ENCODE measurements at regions not wholly inside any gene's neighbourhood (a gene's known extent, or its start where the extent isn't known, plus 50 kb on each side); places are given as distances from the start of the nearest gene placed in this dataset.
"Not testable (repeated sequence)": the region's sequence is repeated elsewhere in the genome, so short reads cannot be mapped to it uniquely, and the experiment has no call there.

DNA sequence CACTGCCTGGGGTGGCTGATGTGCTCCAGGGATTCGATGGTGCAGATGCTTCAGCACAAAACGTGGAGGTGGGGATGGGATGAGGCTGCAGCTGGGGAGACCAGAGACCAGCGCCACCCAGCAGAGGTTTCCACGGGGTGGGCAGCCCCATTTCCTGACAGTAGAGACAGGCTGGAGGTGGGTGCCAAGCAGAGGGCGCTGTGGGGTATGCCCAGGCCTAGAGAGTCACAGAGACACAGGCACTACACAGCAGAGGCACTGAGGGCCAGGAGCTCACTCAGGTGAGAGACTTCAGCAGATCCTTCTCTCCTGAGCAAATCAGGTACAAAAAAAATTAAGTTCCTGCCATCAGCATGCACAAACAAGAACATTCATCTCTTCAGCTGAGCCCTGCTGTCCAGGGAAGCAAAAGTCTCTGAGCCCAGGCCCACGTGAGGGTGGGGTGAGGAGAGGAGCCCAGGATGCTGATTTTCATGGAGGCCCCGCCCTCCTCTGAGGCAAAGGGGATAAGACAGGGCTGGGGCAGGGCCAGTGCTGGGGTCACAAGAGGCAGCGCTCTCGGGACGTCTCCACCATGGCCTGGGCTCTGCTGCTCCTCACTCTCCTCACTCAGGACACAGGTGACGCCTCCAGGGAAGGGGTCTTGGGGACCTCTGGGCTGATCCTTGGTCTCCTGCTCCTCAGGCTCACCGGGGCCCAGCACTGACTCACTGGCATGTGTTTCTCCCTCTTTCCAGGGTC, 53.1 kb downstream of the GGTLC2 start:
- H3K9me3 ChIP-seq = no peaks in the 10 kb centered on the region
- intact Hi-C loops (cut with DNase I; ENCODE audit: low total_unique reads) = no loop called here
- peaks cover 0 to 6% of the 10 kb centered on the region in 2 donors for H3K27me3 ChIP-seq
- H3K4me1 ChIP-seq = no peaks in the 10 kb centered on the region
- no peak overlapping the region for H3K27ac ChIP-seq
- no peak for TF ChIP-seq CTCF (IDR thresholded peaks at IDR 0.05)
- H3K4me3 ChIP-seq = no peak overlapping the region
- no peaks in the 10 kb centered on the region for H3K36me3 ChIP-seq
- peak in 1 of 2 donors; percentile 38 for DNase-seq

DNA sequence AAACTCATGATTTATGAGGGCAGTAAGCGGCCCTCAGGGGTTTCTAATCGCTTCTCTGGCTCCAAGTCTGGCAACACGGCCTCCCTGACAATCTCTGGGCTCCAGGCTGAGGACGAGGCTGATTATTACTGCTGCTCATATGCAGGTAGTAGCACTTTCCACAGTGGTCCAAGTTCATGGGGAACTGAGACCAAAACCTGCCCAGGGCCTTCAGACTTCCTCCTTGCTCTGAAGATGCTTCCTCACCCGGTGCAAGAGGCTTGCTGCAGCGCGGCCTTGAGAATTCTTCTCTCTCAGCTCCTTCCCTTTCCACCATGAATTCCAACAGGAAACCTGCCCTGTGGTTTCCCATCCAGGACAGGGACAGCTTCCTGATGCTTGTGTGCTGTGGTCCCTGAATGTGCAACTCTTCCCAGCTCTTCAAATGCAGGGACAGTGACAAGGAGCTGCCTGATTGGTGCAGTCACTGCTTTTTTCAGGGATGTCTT, 53.9 kb downstream of the GGTLC2 start:
- H3K9me3 ChIP-seq = no peaks in the 10 kb centered on the region
- DNase-seq = peak in 1 of 2 donors; percentile 38
- no peaks in the 10 kb centered on the region for H3K36me3 ChIP-seq
- no peak overlapping the region for H3K27ac ChIP-seq
- intact Hi-C loops (cut with DNase I; ENCODE audit: low total_unique reads) = no loop called here
- H3K4me3 ChIP-seq = no peak overlapping the region
- no peak for TF ChIP-seq CTCF (IDR thresholded peaks at IDR 0.05)
- peaks cover 0 to 10% of the 10 kb centered on the region in 2 donors for H3K27me3 ChIP-seq
- H3K4me1 ChIP-seq = no peaks in the 10 kb centered on the region

DNA sequence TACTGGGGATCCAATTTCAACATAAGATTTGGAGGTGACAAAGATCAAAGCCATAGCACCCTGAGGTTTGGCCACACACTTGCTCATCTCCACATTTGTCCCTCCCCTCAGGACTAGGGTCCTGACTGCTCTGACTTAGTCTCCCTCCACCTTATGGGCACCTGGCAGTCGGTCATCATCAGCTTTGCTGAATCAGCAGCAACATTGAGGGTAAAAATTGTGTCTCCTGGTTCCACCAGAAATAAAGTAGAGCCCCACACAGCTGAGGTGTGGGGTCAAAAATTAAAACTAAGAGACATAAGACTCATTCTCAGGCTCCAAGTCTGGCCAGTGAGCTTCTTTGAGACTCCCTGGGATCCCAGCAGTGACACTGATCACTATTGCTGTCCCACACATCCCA, 56.2 kb downstream of the GGTLC2 start:
- intact Hi-C loops (cut with DNase I; ENCODE audit: low total_unique reads) = no loop called here
- H3K4me1 ChIP-seq = no peaks in the 10 kb centered on the region
- H3K9me3 ChIP-seq = no peaks in the 10 kb centered on the region
- peaks cover 0 to 10% of the 10 kb centered on the region in 2 donors for H3K27me3 ChIP-seq
- H3K27ac ChIP-seq = no peak overlapping the region
- TF ChIP-seq CTCF (IDR thresholded peaks at IDR 0.05) = no peak
- H3K4me3 ChIP-seq = no peak overlapping the region
- no peak for DNase-seq
- no peaks in the 10 kb centered on the region for H3K36me3 ChIP-seq

- H3K4me3 ChIP-seq; H3K4me1 ChIP-seq; H3K27ac ChIP-seq; intact Hi-C loops (cut with DNase I; ENCODE audit: low total_unique reads); H3K36me3 ChIP-seq; H3K9me3 ChIP-seq: not testable (repeated sequence)
- DNase-seq = peak in 1 of 2 donors; percentile 35
- peaks cover 0 to 10% of the 10 kb centered on the region in 2 donors for H3K27me3 ChIP-seq
Observed at GRCh38 chr22:22701557-22701956, 57.1 kb downstream of the GGTLC2 start.

DNA sequence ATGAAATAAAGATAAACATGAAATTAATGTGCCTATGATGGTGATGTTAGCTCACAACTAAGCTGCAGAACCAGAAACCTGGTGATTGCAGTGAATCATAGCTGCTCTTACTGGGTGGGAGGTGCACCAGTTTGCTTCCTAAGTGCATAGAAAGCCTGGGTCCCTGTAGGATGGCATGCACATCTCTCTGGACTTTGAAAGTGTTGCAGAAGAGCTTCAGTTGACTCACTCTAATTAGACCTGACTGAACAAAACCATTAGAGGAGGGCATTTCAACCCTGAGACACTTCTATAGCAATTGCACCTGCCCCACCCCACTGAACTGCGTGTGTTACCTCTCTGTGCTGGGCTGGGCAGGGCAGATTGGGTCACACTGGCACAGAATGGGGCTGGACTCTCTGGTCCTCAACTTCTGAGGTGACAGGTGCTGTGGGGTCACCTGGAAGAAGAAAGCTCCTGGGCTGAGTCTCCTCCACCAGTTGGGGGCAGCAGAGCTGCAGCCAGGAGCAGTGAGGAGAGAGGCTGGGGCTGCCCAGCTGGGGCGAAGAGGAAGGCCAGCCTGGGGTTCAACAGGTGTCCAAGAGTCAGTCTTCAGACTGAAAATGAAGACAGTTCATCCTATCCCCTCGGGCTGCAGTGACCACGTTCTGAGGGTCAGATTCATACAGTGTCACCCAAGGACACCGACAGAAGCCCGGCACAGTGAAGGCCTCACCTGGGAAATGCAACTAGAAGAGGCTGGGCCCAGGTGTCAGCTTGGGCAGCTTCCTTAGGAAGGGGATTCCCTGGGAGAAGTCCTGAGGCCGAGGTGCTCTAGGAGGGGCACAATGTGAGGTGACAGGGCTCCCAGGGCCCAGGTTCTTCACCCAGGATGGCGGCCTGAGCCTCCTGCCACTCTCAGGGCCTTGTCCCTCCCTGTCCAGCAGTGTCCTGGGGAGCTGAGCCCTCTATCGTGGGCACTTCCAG, 58.1 kb downstream of the GGTLC2 start:
- H3K4me1 ChIP-seq = no peaks in the 10 kb centered on the region
- H3K9me3 ChIP-seq = no peaks in the 10 kb centered on the region
- peaks cover 0 to 10% of the 10 kb centered on the region in 2 donors for H3K27me3 ChIP-seq
- H3K27ac ChIP-seq = no peak overlapping the region
- no peaks in the 10 kb centered on the region for H3K36me3 ChIP-seq
- no peak for TF ChIP-seq CTCF (IDR thresholded peaks at IDR 0.05)
- intact Hi-C loops (cut with DNase I; ENCODE audit: low total_unique reads) = no loop called here
- no peak overlapping the region for H3K4me3 ChIP-seq
- DNase-seq = peak in 1 of 2 donors; percentile 25

GRCh38 chr22:22703203-22703570, 58.8 kb downstream of the GGTLC2 start:
- peak in 1 of 2 donors; percentile 48 for DNase-seq
- H3K9me3 ChIP-seq = no peaks in the 10 kb centered on the region
- H3K27me3 ChIP-seq = peaks cover 0 to 10% of the 10 kb centered on the region in 2 donors
- no peaks in the 10 kb centered on the region for H3K36me3 ChIP-seq
- intact Hi-C loops (cut with DNase I; ENCODE audit: low total_unique reads) = no loop called here
- no peaks in the 10 kb centered on the region for H3K4me1 ChIP-seq
- no peak overlapping the region for H3K27ac ChIP-seq
- no peak for TF ChIP-seq CTCF (IDR thresholded peaks at IDR 0.05)
- no peak overlapping the region for H3K4me3 ChIP-seq
